Stimulated activated memory B cell treated with anti-CD40 and anti-IgM and Interleukin-4, amounts not matched to agents 10 μg/mL and 1 μg/mL and 100 μg/mL, for 72 hours (primary cell): ENCODE measurements at regions not wholly inside any gene's neighbourhood (a gene's known extent, or its start where the extent isn't known, plus 50 kb on each side); places are given as distances from the start of the nearest gene placed in this dataset.
"Not testable (repeated sequence)": the region's sequence is repeated elsewhere in the genome, so short reads cannot be mapped to it uniquely, and the experiment has no call there.

Experiments used
- ATAC-seq: fragments of 150-1000 bp; cut with Tn5 transposase; 2 replicates; pipeline ENCODE4 v1.10.0; 2021
- H3K27ac Mint-ChIP-seq: one replicate; pipeline ENCODE4 v1.8.0; 2022; ENCODE audit warnings: mild to moderate bottlenecking, mixed read lengths
- H3K27me3 Mint-ChIP-seq: one replicate; pipeline ENCODE4 v1.8.0; 2022; ENCODE audit warnings: mixed read lengths
- H3K36me3 Mint-ChIP-seq: one replicate; pipeline ENCODE4 v1.8.0; 2022; ENCODE audit warnings: mixed read lengths
- H3K4me1 Mint-ChIP-seq: one replicate; pipeline ENCODE4 v1.8.0; 2022; ENCODE audit warnings: mixed read lengths
- H3K4me3 Mint-ChIP-seq: one replicate; pipeline ENCODE4 v1.8.0; 2022; ENCODE audit warnings: mild to moderate bottlenecking, moderate library complexity, mixed read lengths
- H3K9me3 Mint-ChIP-seq: one replicate; pipeline ENCODE4 v1.8.0; 2022; ENCODE audit warnings: mixed read lengths

GRCh38 chr10:35821339-35821911, 179.3 kb upstream of the FZD8 start:
- Mint-ChIP-seq H3K9me3 (peaks cover 6% of the 10 kb centered on the region), H3K36me3 (no peaks in the 10 kb centered on the region), H3K27me3 (no peaks in the 10 kb centered on the region), H3K4me1 (no peaks in the 10 kb centered on the region), H3K27ac (no peak overlapping the region), H3K4me3 (no peak overlapping the region)
- ATAC-seq = peak; percentile 57

- ATAC-seq = no peak
- Mint-ChIP-seq H3K27me3 (no peaks in the 10 kb centered on the region), H3K9me3 (peaks cover 6% of the 10 kb centered on the region), H3K4me1 (no peaks in the 10 kb centered on the region), H3K4me3 (no peak overlapping the region), H3K36me3 (no peaks in the 10 kb centered on the region), H3K27ac (no peak overlapping the region)
Measured at GRCh38 chr10:35819736-35820135, 177.6 kb upstream of the FZD8 start.

GRCh38 chr10:35819011-35819410, 176.9 kb upstream of the FZD8 start:
- no peak for ATAC-seq
- no peaks in the 10 kb centered on the region for H3K36me3 Mint-ChIP-seq
- peaks cover 6% of the 10 kb centered on the region for H3K9me3 Mint-ChIP-seq
- H3K27ac Mint-ChIP-seq = no peak overlapping the region
- no peaks in the 10 kb centered on the region for H3K27me3 Mint-ChIP-seq
- no peaks in the 10 kb centered on the region for H3K4me1 Mint-ChIP-seq
- H3K4me3 Mint-ChIP-seq = no peak overlapping the region

GRCh38 chr10:35817109-35817508, 175.0 kb upstream of the FZD8 start:
- not testable (repeated sequence) for H3K36me3 Mint-ChIP-seq, H3K27ac Mint-ChIP-seq, ATAC-seq, H3K4me3 Mint-ChIP-seq, H3K9me3 Mint-ChIP-seq, H3K4me1 Mint-ChIP-seq, H3K27me3 Mint-ChIP-seq

- Mint-ChIP-seq H3K4me3 (no peak overlapping the region), H3K9me3 (peaks cover 11% of the 10 kb centered on the region), H3K4me1 (no peaks in the 10 kb centered on the region), H3K27ac (no peak overlapping the region), H3K36me3 (no peaks in the 10 kb centered on the region), H3K27me3 (no peaks in the 10 kb centered on the region)
- ATAC-seq = no peak
Measured at GRCh38 chr10:35813219-35813618, 171.1 kb upstream of the FZD8 start.

GRCh38 chr10:35808344-35808743, 166.2 kb upstream of the FZD8 start:
- H3K9me3 Mint-ChIP-seq = peaks cover 9% of the 10 kb centered on the region
- no peak for ATAC-seq
- no peak overlapping the region for H3K27ac Mint-ChIP-seq
- no peaks in the 10 kb centered on the region for H3K4me1 Mint-ChIP-seq
- H3K4me3 Mint-ChIP-seq = no peak overlapping the region
- no peaks in the 10 kb centered on the region for H3K27me3 Mint-ChIP-seq
- no peaks in the 10 kb centered on the region for H3K36me3 Mint-ChIP-seq

GRCh38 chr10:35803046-35803445, 160.9 kb upstream of the FZD8 start:
- Mint-ChIP-seq H3K27ac (no peak overlapping the region), H3K36me3 (no peaks in the 10 kb centered on the region), H3K4me1 (no peaks in the 10 kb centered on the region), H3K9me3 (peaks cover 5% of the 10 kb centered on the region), H3K4me3 (no peak overlapping the region), H3K27me3 (no peaks in the 10 kb centered on the region)
- no peak for ATAC-seq

- no peaks in the 10 kb centered on the region for H3K9me3 Mint-ChIP-seq
- no peak overlapping the region for H3K27ac Mint-ChIP-seq
- ATAC-seq = no peak
- no peak overlapping the region for H3K4me3 Mint-ChIP-seq
- no peaks in the 10 kb centered on the region for H3K36me3 Mint-ChIP-seq
- no peaks in the 10 kb centered on the region for H3K4me1 Mint-ChIP-seq
- peaks cover 26% of the 10 kb centered on the region for H3K27me3 Mint-ChIP-seq
Measured at GRCh38 chr10:35797187-35797586, 155.1 kb upstream of the FZD8 start.

GRCh38 chr10:35795131-35795824, 153.2 kb upstream of the FZD8 start:
- Mint-ChIP-seq H3K27me3 (peaks cover 26% of the 10 kb centered on the region), H3K9me3 (no peaks in the 10 kb centered on the region), H3K36me3 (no peaks in the 10 kb centered on the region), H3K4me1 (no peaks in the 10 kb centered on the region), H3K27ac (no peak overlapping the region), H3K4me3 (no peak overlapping the region)
- peak; percentile 16 for ATAC-seq

- H3K36me3 Mint-ChIP-seq = no peaks in the 10 kb centered on the region
- no peak overlapping the region for H3K27ac Mint-ChIP-seq
- H3K4me3 Mint-ChIP-seq = no peak overlapping the region
- H3K27me3 Mint-ChIP-seq = peaks cover 26% of the 10 kb centered on the region
- H3K4me1 Mint-ChIP-seq = no peaks in the 10 kb centered on the region
- peak; percentile 13 for ATAC-seq
- H3K9me3 Mint-ChIP-seq = no peaks in the 10 kb centered on the region
Measured at GRCh38 chr10:35794703-35795102, 152.6 kb upstream of the FZD8 start.

- Mint-ChIP-seq H3K4me1 (no peaks in the 10 kb centered on the region), H3K9me3 (peaks cover 4% of the 10 kb centered on the region), H3K4me3 (no peak overlapping the region), H3K36me3 (no peaks in the 10 kb centered on the region), H3K27me3 (peaks cover 26% of the 10 kb centered on the region), H3K27ac (no peak overlapping the region)
- ATAC-seq = no peak
Measured at GRCh38 chr10:35792291-35792690, 150.2 kb upstream of the FZD8 start.

- no peak overlapping the region for H3K4me3 Mint-ChIP-seq
- H3K9me3 Mint-ChIP-seq = peaks cover 14% of the 10 kb centered on the region
- no peaks in the 10 kb centered on the region for H3K36me3 Mint-ChIP-seq
- H3K27me3 Mint-ChIP-seq = peaks cover 11% of the 10 kb centered on the region
- no peak for ATAC-seq
- no peaks in the 10 kb centered on the region for H3K4me1 Mint-ChIP-seq
- no peak overlapping the region for H3K27ac Mint-ChIP-seq
Measured at GRCh38 chr10:35789996-35790395, 147.9 kb upstream of the FZD8 start.

GRCh38 chr10:35784751-35785150, 142.7 kb upstream of the FZD8 start:
- Mint-ChIP-seq H3K4me3 (no peak overlapping the region), H3K36me3 (no peaks in the 10 kb centered on the region), H3K27ac (no peak overlapping the region), H3K4me1 (no peaks in the 10 kb centered on the region), H3K27me3 (no peaks in the 10 kb centered on the region), H3K9me3 (peaks cover 14% of the 10 kb centered on the region)
- ATAC-seq = no peak

GRCh38 chr10:35783305-35783838, 141.3 kb upstream of the FZD8 start:
- H3K36me3 Mint-ChIP-seq = no peaks in the 10 kb centered on the region
- H3K9me3 Mint-ChIP-seq = peaks cover 13% of the 10 kb centered on the region
- no peaks in the 10 kb centered on the region for H3K27me3 Mint-ChIP-seq
- ATAC-seq = no peak
- no peak overlapping the region for H3K27ac Mint-ChIP-seq
- H3K4me1 Mint-ChIP-seq = no peaks in the 10 kb centered on the region
- no peak overlapping the region for H3K4me3 Mint-ChIP-seq

GRCh38 chr10:35781643-35782035, 139.5 kb upstream of the FZD8 start:
- Mint-ChIP-seq H3K36me3 (no peaks in the 10 kb centered on the region), H3K27ac (no peak overlapping the region)

GRCh38 chr10:35780970-35781642, 139.0 kb upstream of the FZD8 start:
- no peak for ATAC-seq
- Mint-ChIP-seq H3K4me3 (no peak overlapping the region), H3K4me1 (no peaks in the 10 kb centered on the region), H3K27me3 (no peaks in the 10 kb centered on the region), H3K27ac (no peak overlapping the region), H3K9me3 (peaks cover 4% of the 10 kb centered on the region), H3K36me3 (no peaks in the 10 kb centered on the region)

More at GRCh38 chr10:35781643-35782035, 139.5 kb upstream of the FZD8 start:
- peaks cover 6% of the 10 kb centered on the region for H3K9me3 Mint-ChIP-seq
- no peaks in the 10 kb centered on the region for H3K27me3 Mint-ChIP-seq
- H3K4me3 Mint-ChIP-seq = no peak overlapping the region
- no peaks in the 10 kb centered on the region for H3K4me1 Mint-ChIP-seq
- no peak for ATAC-seq
